Prostate gland (tissue), 2 donors: ENCODE measurements at regions not wholly inside any gene's neighbourhood (a gene's known extent, or its start where the extent isn't known, plus 50 kb on each side); places are given as distances from the start of the nearest gene placed in this dataset.

Experiments used
- POLR2A ChIP-seq: fragments of 450-650 bp; IDR thresholded peaks from one replicate; pipeline ENCODE4 v1.6.1; 2016; ENCODE audit warnings: antibody characterized with exemption, mild to moderate bottlenecking
- POLR2AphosphoS5 ChIP-seq: sonication (generic); formaldehyde crosslinking; IDR thresholded peaks from one replicate; pipeline ENCODE4 v1.6.1; 2017; ENCODE audit warnings: antibody characterized with exemption
- TF ChIP-seq, protein P1 (sequence below), 4 experiments: fragments of 200-600 bp in 2 of 4; fragments of 450-650 bp in 2 of 4; sonication (generic) in 2 of 4; IDR thresholded peaks; 1 replicate in 3 of 4; 2 replicates in 1 of 4; pipeline ENCODE4 v1.5.1; 2016 to 2019; ENCODE audit warnings: antibody characterized with exemption in 4 of 4, mild to moderate bottlenecking in 2 of 4, moderate library complexity in 2 of 4

DNA sequence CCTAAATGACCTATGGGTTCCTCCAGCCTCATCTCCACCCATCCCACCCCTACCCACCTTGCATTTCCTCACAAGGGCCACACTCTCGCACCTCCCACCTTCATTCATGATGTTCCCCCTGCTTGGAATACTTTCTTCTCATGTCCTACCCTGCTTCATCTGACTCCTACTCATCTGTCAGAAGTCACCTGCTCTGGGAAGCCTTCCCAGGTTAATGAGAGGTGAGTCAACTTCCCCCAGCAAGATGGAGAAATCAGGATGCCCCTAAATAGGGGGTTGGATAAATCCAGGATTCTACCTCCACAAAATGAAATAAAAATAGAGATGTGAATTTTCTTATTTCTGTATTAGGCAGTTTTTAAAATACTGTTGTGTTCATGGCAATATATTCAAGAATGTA, 51.0 kb upstream of the WSB1 start:
- no peak for TF ChIP-seq POLR2A
- TF ChIP-seq, protein P1, sequence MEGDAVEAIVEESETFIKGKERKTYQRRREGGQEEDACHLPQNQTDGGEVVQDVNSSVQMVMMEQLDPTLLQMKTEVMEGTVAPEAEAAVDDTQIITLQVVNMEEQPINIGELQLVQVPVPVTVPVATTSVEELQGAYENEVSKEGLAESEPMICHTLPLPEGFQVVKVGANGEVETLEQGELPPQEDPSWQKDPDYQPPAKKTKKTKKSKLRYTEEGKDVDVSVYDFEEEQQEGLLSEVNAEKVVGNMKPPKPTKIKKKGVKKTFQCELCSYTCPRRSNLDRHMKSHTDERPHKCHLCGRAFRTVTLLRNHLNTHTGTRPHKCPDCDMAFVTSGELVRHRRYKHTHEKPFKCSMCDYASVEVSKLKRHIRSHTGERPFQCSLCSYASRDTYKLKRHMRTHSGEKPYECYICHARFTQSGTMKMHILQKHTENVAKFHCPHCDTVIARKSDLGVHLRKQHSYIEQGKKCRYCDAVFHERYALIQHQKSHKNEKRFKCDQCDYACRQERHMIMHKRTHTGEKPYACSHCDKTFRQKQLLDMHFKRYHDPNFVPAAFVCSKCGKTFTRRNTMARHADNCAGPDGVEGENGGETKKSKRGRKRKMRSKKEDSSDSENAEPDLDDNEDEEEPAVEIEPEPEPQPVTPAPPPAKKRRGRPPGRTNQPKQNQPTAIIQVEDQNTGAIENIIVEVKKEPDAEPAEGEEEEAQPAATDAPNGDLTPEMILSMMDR (IDR thresholded peaks at IDR 0.05): no peak
- no peak for TF ChIP-seq POLR2AphosphoS5
